ENCODE measurements at regions not wholly inside any gene's neighbourhood (a gene's known extent, or its start where the extent isn't known, plus 50 kb on each side); places are given as distances from the start of the nearest gene placed in this dataset.

DNA sequence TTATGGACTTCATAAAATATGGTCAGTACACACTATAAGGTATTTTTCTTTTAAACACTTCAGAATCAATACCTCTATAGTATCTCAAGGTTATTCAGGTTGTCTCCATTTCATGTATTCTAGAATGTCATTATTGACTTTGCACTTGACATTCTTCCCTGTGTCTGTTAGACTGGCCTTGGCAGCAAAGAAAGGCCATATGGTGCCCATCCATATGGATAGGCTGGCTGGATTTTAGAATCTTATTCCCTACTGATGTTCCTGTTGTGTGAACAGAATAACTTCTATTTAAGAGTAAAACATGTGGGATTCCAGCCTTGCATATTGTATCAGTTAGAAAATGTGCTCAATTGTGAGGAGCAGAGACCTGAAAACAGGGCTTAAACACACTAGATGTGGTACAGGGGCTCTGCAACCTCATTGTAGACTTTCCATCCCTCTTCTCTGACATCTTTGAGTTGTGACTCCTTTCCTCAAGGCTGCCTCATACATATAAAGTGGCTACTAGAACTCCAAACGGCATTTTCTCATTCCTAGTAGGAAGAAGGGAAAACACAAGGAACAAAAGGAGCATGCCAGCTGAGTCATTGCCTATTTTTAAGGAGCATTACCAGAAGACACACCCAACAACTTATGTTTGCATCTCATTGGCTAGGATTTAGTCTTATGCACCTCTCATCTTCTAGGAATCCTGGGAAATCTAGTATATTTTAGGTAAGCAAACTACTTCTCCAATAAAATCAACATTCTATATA is 221.2 kb upstream of the TMPO start:
- Histone ChIP-seq H3K27me3 (ENCODE audit: insufficient read depth, poor library complexity, severe bottlenecking) (no peaks in the 10 kb centered on the region), H3K4me3 (replicated peaks; ENCODE audit: insufficient read depth, low read length) (no peak overlapping the region), H3K27ac (replicated peaks) (no peak overlapping the region)
- no peak for DNase-seq (ENCODE audit: low read depth in 1 of 2, low spot score in 1 of 2)
- TF ChIP-seq, protein P1, sequence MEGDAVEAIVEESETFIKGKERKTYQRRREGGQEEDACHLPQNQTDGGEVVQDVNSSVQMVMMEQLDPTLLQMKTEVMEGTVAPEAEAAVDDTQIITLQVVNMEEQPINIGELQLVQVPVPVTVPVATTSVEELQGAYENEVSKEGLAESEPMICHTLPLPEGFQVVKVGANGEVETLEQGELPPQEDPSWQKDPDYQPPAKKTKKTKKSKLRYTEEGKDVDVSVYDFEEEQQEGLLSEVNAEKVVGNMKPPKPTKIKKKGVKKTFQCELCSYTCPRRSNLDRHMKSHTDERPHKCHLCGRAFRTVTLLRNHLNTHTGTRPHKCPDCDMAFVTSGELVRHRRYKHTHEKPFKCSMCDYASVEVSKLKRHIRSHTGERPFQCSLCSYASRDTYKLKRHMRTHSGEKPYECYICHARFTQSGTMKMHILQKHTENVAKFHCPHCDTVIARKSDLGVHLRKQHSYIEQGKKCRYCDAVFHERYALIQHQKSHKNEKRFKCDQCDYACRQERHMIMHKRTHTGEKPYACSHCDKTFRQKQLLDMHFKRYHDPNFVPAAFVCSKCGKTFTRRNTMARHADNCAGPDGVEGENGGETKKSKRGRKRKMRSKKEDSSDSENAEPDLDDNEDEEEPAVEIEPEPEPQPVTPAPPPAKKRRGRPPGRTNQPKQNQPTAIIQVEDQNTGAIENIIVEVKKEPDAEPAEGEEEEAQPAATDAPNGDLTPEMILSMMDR (IDR thresholded peaks at IDR 0.05; ENCODE audit: insufficient read depth, low read length), result no peak
- TF ChIP-seq, protein P2, sequence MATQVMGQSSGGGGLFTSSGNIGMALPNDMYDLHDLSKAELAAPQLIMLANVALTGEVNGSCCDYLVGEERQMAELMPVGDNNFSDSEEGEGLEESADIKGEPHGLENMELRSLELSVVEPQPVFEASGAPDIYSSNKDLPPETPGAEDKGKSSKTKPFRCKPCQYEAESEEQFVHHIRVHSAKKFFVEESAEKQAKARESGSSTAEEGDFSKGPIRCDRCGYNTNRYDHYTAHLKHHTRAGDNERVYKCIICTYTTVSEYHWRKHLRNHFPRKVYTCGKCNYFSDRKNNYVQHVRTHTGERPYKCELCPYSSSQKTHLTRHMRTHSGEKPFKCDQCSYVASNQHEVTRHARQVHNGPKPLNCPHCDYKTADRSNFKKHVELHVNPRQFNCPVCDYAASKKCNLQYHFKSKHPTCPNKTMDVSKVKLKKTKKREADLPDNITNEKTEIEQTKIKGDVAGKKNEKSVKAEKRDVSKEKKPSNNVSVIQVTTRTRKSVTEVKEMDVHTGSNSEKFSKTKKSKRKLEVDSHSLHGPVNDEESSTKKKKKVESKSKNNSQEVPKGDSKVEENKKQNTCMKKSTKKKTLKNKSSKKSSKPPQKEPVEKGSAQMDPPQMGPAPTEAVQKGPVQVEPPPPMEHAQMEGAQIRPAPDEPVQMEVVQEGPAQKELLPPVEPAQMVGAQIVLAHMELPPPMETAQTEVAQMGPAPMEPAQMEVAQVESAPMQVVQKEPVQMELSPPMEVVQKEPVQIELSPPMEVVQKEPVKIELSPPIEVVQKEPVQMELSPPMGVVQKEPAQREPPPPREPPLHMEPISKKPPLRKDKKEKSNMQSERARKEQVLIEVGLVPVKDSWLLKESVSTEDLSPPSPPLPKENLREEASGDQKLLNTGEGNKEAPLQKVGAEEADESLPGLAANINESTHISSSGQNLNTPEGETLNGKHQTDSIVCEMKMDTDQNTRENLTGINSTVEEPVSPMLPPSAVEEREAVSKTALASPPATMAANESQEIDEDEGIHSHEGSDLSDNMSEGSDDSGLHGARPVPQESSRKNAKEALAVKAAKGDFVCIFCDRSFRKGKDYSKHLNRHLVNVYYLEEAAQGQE (IDR thresholded peaks at IDR 0.05; ENCODE audit: insufficient replicate concordance, low read depth), result no peak

DNA sequence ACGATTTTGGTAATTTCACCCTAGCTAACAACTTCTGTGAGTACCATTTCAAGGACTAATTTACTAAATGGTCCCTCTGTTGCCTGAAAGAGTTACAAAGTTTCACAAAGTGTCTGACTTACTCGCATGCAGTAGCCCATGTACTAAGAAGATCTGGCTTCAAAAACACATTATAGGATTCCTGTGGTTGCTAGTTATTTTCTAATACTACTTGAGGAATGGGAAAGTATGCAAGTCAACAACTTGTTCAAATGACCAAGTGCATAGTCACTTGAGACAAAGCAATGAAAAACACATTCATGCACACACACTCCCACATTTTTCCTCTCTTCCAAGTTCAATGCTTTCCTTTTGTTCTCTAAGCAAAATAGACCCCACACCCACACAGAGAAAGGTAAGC is 219.7 kb upstream of the TMPO start:
- TF ChIP-seq, protein P1 (IDR thresholded peaks at IDR 0.05; ENCODE audit: insufficient read depth, low read length), result no peak
- no peak for TF ChIP-seq GABPA (IDR thresholded peaks at IDR 0.05; ENCODE audit: low read depth)
- no peak for TF ChIP-seq POLR2AphosphoS5 (IDR thresholded peaks at IDR 0.05; ENCODE audit: low read depth)
- TF ChIP-seq SPI1 (IDR thresholded peaks at IDR 0.05; ENCODE audit: borderline replicate concordance, low read depth), result no peak
- TF ChIP-seq, protein P2 (IDR thresholded peaks at IDR 0.05; ENCODE audit: insufficient replicate concordance, low read depth), result no peak
- Histone ChIP-seq H3K4me3 (replicated peaks; ENCODE audit: insufficient read depth, low read length) (no peak overlapping the region), H3K27ac (replicated peaks) (no peak overlapping the region), H3K27me3 (ENCODE audit: insufficient read depth, poor library complexity, severe bottlenecking) (no peaks in the 10 kb centered on the region)
- no peak for DNase-seq (ENCODE audit: low read depth in 1 of 2, low spot score in 1 of 2)

DNA sequence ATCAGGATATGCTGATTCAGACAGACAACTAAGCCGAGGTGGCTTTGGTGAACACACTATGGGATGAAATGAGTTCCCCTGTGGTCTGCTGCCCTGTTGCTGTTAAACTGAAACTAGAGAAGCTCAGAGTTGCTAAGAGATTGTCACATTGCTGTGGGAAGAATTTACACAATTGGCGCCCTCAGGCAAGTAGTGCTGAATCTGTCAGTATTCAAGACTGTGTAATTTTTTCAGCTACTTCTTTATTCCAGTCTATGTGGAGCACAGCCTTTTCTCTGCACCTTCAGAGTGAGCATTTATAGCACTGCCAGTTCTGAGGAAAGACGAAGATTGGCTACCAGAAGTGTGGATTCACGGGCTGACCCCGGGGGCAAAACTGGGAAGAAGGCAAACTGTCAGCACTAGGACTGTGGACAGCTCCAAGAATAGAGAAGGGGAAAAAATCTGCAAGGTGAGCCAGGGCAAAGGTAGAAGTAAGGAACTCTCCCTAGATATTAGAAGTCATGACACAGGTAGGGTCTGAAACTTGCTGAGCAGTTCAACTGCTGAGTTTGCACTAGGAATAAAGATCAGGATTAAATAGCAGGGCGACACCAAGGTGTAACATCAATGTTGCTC is 218.8 kb upstream of the TMPO start:
- Histone ChIP-seq H3K27me3 (ENCODE audit: insufficient read depth, poor library complexity, severe bottlenecking) (no peaks in the 10 kb centered on the region), H3K4me3 (replicated peaks; ENCODE audit: insufficient read depth, low read length) (no peak overlapping the region), H3K27ac (replicated peaks) (no peak overlapping the region)
- DNase-seq (ENCODE audit: low read depth in 1 of 2, low spot score in 1 of 2), result no peak
- TF ChIP-seq, protein P2 (IDR thresholded peaks at IDR 0.05; ENCODE audit: insufficient replicate concordance, low read depth), result peak; percentile 95
- TF ChIP-seq SPI1 (IDR thresholded peaks at IDR 0.05; ENCODE audit: borderline replicate concordance, low read depth), result no peak

Measured in HL-60 (cell line).